CD14-positive monocyte (primary cell): ENCODE measurements at regions not wholly inside any gene's neighbourhood (a gene's known extent, or its start where the extent isn't known, plus 50 kb on each side); places are given as distances from the start of the nearest gene placed in this dataset.

Experiments
- DNase-seq, 3 donors: peaks; one replicate each; pipeline ENCODE4 v3.0.0-alpha.2; 2011 to 2022
- H2AFZ ChIP-seq: 2 replicates; pipeline ENCODE4 v1.6.0; 2012; ENCODE audit warnings: mild to moderate bottlenecking, low read depth, low read length, inconsistent platforms; ENCODE audit not compliant: insufficient read depth, poor library complexity, severe bottlenecking
- H3K27ac ChIP-seq, 2 donors: 1 replicate in 1 of 2; 2 replicates in 1 of 2; pipeline ENCODE4 v1.5.1; 2012 to 2013; ENCODE audit warnings: low read length in 2 of 2, control low read depth in 1 of 2, inconsistent platforms in 1 of 2, low read depth in 1 of 2, mild to moderate bottlenecking in 1 of 2
- H3K27me3 ChIP-seq, 2 donors: one replicate each; pipeline versions ENCODE4 v1.6.0 to v1.6.1; 2011 to 2013; ENCODE audit warnings: low read length in 2 of 2; ENCODE audit not compliant: control insufficient read depth in 2 of 2, insufficient read depth in 2 of 2
- H3K36me3 ChIP-seq, 2 donors: replicated peaks in 1 of 2; 1 replicate in 1 of 2; 2 replicates in 1 of 2; pipeline versions ENCODE4 v1.5.1 to v1.6.1; 2012 to 2013; ENCODE audit warnings: low read length in 2 of 2, control low read depth in 1 of 2, inconsistent platforms in 1 of 2, mild to moderate bottlenecking in 1 of 2; ENCODE audit not compliant: insufficient read depth in 2 of 2, control insufficient read depth in 1 of 2
- H3K4me1 ChIP-seq, 2 donors: 1 replicate in 1 of 2; 2 replicates in 1 of 2; pipeline versions ENCODE4 v1.5.1 to v1.6.1; 2012 to 2013; ENCODE audit warnings: low read length in 2 of 2, control low read depth in 1 of 2, inconsistent platforms in 1 of 2, mild to moderate bottlenecking in 1 of 2, moderate library complexity in 1 of 2; ENCODE audit not compliant: insufficient read depth in 2 of 2, control insufficient read depth in 1 of 2
- H3K4me2 ChIP-seq: replicated peaks from 2 replicates; pipeline ENCODE3; 2012; ENCODE audit warnings: low read length, moderate library complexity, mild to moderate bottlenecking; ENCODE audit not compliant: poor library complexity, severe bottlenecking; ENCODE audit errors: extremely low read depth
- H3K4me3 ChIP-seq, 3 experiments: fragments of 200-600 bp in 1 of 3; sonication (generic) in 1 of 3; replicated peaks in 1 of 3; 1 replicate in 2 of 3; 2 replicates in 1 of 3; pipeline ENCODE4 v1.5.1; 2011 to 2013; ENCODE audit warnings: low read length in 3 of 3, mild to moderate bottlenecking in 3 of 3, control low read depth in 2 of 3, low read depth in 2 of 3, inconsistent platforms in 1 of 3, moderate library complexity in 1 of 3
- H3K79me2 ChIP-seq: 2 replicates; pipeline ENCODE4 v1.6.0; 2012; ENCODE audit warnings: mild to moderate bottlenecking, control low read depth, inconsistent platforms, low read length, moderate library complexity; ENCODE audit not compliant: insufficient read depth
- H3K9ac ChIP-seq: 2 replicates; pipeline ENCODE4 v1.6.0; 2017; ENCODE audit warnings: low read length, mild to moderate bottlenecking; ENCODE audit not compliant: insufficient read depth, poor library complexity, severe bottlenecking
- H3K9me3 ChIP-seq, 2 donors: replicated peaks in 1 of 2; 1 replicate in 1 of 2; 2 replicates in 1 of 2; pipeline versions ENCODE4 v1.5.1 to v1.6.1; 2012 to 2013; ENCODE audit warnings: low read length in 2 of 2, control low read depth in 1 of 2; ENCODE audit not compliant: control insufficient read depth in 1 of 2, insufficient read depth in 1 of 2
- H4K20me1 ChIP-seq: 2 replicates; pipeline ENCODE4 v1.6.0; 2012; ENCODE audit warnings: mild to moderate bottlenecking, low read length, control low read depth, moderate library complexity; ENCODE audit not compliant: insufficient read depth
- H3K27ac Mint-ChIP-seq, 7 donors: one replicate each; pipeline ENCODE4 v1.8.0; 2020; ENCODE audit warnings: mild to moderate bottlenecking in 7 of 7, mixed read lengths in 7 of 7, moderate library complexity in 6 of 7, inconsistent platforms in 2 of 7
- H3K27me3 Mint-ChIP-seq, 3 donors: one replicate each; pipeline ENCODE4 v1.8.0; 2021 to 2022; ENCODE audit warnings: low read depth in 3 of 3, mild to moderate bottlenecking in 3 of 3, mixed read lengths in 3 of 3, moderate library complexity in 3 of 3, inconsistent platforms in 1 of 3
- H3K36me3 Mint-ChIP-seq, 2 donors: one replicate each; pipeline ENCODE4 v1.8.0; 2020; ENCODE audit warnings: mixed read lengths in 2 of 2, inconsistent platforms in 1 of 2, mild to moderate bottlenecking in 1 of 2
- H3K4me1 Mint-ChIP-seq: one replicate; pipeline ENCODE4 v1.8.0; 2020; ENCODE audit warnings: mild to moderate bottlenecking, mixed read lengths
- H3K4me3 Mint-ChIP-seq, 2 donors: one replicate each; pipeline ENCODE4 v1.8.0; 2020; ENCODE audit warnings: mild to moderate bottlenecking in 2 of 2, mixed read lengths in 2 of 2, moderate library complexity in 1 of 2
- H3K9me3 Mint-ChIP-seq, 7 donors: one replicate each; pipeline ENCODE4 v1.8.0; 2020 to 2022; ENCODE audit warnings: mixed read lengths in 7 of 7, mild to moderate bottlenecking in 6 of 7, moderate library complexity in 6 of 7, inconsistent platforms in 2 of 7
- WGBS: methylation state at CpG from one replicate; pipeline ENCODE4 v1.1.5; 2013; ENCODE audit warnings: missing lambda C conversion rate; ENCODE audit not compliant: insufficient coverage; 5-methylcytosine and 5-hydroxymethylcytosine counted together
- intact Hi-C, 2 donors: fragments of 100-400 bp; cut with micrococcal nuclease; formaldehyde crosslinking; loops; one replicate each; pipeline versions ENCODE4 v1.15.0 to v1.15.1; 2023
- TF ChIP-seq, protein P1 (sequence below): fragments of 200-600 bp; IDR thresholded peaks from one replicate; pipeline ENCODE4 v1.8.0; 2022; ENCODE audit warnings: antibody characterized with exemption, mild to moderate bottlenecking

DNA sequence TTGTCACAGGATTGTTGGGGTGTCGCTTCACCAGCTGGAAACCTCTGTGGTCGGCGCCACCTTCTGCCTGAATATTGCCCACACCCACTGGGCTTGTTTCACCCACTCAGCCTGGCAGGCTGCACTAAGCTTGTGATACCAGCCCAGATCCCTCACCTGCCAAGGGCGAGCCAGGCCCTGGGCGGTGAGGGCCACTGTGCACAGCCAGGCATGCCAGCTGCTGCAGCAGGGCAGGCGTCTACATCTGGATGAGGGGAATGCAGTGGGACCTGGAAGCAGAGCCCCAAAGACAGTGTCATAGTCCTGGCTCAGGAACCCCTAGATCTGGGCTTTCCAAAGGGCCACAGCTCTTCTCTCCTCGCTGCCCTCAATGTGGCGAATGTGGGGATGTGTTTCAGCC, 1307.5 kb downstream of the GRIK2 start:
- Histone ChIP-seq H3K9ac (no peak overlapping the region), H3K4me3 (no peak overlapping the region), H3K27ac (no peak overlapping the region), H3K4me1 (no peaks in the 10 kb centered on the region), H3K79me2 (no peaks in the 10 kb centered on the region), H3K27me3 (no peaks in the 10 kb centered on the region), H3K9me3 (peaks cover 0 to 12% of the 10 kb centered on the region in 2 donors), H2AFZ (no peak overlapping the region), H3K36me3 (no peaks in the 10 kb centered on the region), H4K20me1 (no peaks in the 10 kb centered on the region), H3K4me2 (no peak overlapping the region)
- no peak overlapping the region for H3K4me3 Mint-ChIP-seq
- H3K36me3 Mint-ChIP-seq = no peaks in the 10 kb centered on the region
- peaks cover 0 to 1% (median 0%) of the 10 kb centered on the region in 3 donors for H3K27me3 Mint-ChIP-seq
- no peaks in the 10 kb centered on the region for H3K4me1 Mint-ChIP-seq
- H3K9me3 Mint-ChIP-seq = peaks cover 0 to 9% (median 0%) of the 10 kb centered on the region in 7 donors
- no peak for DNase-seq
- intact Hi-C loops = no loop called here
- WGBS = 90% methylated on average over 2 of the region's 8 CpGs
- H3K27ac Mint-ChIP-seq = no peak overlapping the region
- TF ChIP-seq, protein P1, sequence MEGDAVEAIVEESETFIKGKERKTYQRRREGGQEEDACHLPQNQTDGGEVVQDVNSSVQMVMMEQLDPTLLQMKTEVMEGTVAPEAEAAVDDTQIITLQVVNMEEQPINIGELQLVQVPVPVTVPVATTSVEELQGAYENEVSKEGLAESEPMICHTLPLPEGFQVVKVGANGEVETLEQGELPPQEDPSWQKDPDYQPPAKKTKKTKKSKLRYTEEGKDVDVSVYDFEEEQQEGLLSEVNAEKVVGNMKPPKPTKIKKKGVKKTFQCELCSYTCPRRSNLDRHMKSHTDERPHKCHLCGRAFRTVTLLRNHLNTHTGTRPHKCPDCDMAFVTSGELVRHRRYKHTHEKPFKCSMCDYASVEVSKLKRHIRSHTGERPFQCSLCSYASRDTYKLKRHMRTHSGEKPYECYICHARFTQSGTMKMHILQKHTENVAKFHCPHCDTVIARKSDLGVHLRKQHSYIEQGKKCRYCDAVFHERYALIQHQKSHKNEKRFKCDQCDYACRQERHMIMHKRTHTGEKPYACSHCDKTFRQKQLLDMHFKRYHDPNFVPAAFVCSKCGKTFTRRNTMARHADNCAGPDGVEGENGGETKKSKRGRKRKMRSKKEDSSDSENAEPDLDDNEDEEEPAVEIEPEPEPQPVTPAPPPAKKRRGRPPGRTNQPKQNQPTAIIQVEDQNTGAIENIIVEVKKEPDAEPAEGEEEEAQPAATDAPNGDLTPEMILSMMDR = no peak

DNA sequence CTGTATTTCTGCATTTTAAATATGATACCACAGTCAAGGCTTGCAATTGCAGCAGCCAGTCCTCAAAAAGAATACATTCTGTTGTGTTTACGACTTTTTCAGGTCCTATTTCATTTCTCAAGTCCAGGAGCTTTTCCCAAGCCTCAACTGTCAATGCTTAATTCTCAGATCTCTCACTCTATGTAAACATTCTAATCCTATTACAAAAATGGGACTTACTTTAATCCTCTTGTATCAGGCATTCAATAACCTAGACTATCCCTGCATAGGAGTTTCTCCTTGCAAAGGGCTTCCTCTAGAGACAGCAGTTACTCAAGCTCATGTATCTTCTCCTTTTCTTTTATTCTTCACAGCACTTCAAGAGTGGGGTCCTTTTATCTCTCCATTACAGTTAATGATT, 1293.0 kb downstream of the GRIK2 start:
- Histone ChIP-seq H3K9ac (no peak overlapping the region), H3K4me1 (no peaks in the 10 kb centered on the region), H3K27ac (no peak overlapping the region), H2AFZ (no peak overlapping the region), H3K9me3 (no peaks in the 10 kb centered on the region), H3K4me2 (no peak overlapping the region), H3K27me3 (no peaks in the 10 kb centered on the region), H3K36me3 (no peaks in the 10 kb centered on the region), H3K4me3 (no peak overlapping the region), H3K79me2 (no peaks in the 10 kb centered on the region), H4K20me1 (no peaks in the 10 kb centered on the region)
- Mint-ChIP-seq H3K27ac (no peak overlapping the region), H3K4me1 (no peaks in the 10 kb centered on the region), H3K4me3 (no peak overlapping the region), H3K27me3 (no peaks in the 10 kb centered on the region), H3K9me3 (peaks cover 0 to 3% (median 0%) of the 10 kb centered on the region in 7 donors), H3K36me3 (no peaks in the 10 kb centered on the region)
- intact Hi-C loops = no loop called here
- WGBS = 93% methylated on average over 1 of the region's 1 CpG
- DNase-seq = no peak
- TF ChIP-seq, protein P1 = no peak
